IPS DF 6.9 (cell line): ENCODE measurements at regions not wholly inside any gene's neighbourhood (a gene's known extent, or its start where the extent isn't known, plus 50 kb on each side); places are given as distances from the start of the nearest gene placed in this dataset.

ENCODE experiments used
- DNase-seq: peaks from one replicate; pipeline ENCODE4 v3.0.0-alpha.2; 2013; ENCODE audit warnings: low read depth, low spot score
- H3K27ac ChIP-seq: one replicate; pipeline ENCODE4 v1.5.1; 2013; ENCODE audit warnings: low read length, control low read depth
- H3K27me3 ChIP-seq: 2 replicates; pipeline ENCODE4 v1.6.1; 2013; ENCODE audit warnings: mild to moderate bottlenecking, low read length; ENCODE audit not compliant: control insufficient read depth, insufficient read depth
- H3K36me3 ChIP-seq: 2 replicates; pipeline ENCODE4 v1.6.1; 2013; ENCODE audit warnings: low read length; ENCODE audit not compliant: control insufficient read depth, insufficient read depth
- H3K4me1 ChIP-seq: 2 replicates; pipeline ENCODE4 v1.6.1; 2013; ENCODE audit warnings: low read length; ENCODE audit not compliant: control insufficient read depth, insufficient read depth
- H3K4me3 ChIP-seq: 2 replicates; pipeline ENCODE4 v1.5.1; 2013; ENCODE audit warnings: mild to moderate bottlenecking, low read length
- H3K9me3 ChIP-seq: 2 replicates; pipeline ENCODE4 v1.6.1; 2013; ENCODE audit warnings: low read length, inconsistent platforms; ENCODE audit not compliant: control insufficient read depth, insufficient read depth
- WGBS: extraction: QIAGEN DNeasy Blood & Tissue Kit; methylation state at CpG from one replicate; pipeline ENCODE4 v1.1.7; 2013; ENCODE audit warnings: mixed read lengths, missing lambda C conversion rate; ENCODE audit not compliant: insufficient read length, insufficient coverage; 5-methylcytosine and 5-hydroxymethylcytosine counted together

DNA sequence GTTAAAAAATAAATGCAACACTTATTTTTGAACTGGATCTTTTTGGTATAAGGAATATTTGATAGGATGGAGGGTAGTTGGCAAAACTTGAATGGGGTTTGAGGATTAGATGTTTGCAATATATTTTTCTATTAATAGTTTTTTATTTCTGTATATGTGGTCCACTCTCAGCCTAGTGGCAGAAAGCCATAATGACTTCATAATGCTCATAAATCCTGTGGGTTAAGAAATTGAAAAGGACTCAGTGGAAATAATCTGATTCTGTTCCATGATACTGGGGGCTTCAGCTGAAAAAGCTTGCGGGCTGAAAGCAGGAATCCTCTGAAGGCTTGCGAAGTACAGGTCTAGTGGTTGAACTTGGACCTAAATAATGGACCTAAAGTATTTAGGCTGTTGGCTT, 1028.6 kb upstream of the PRMT6 start:
- no CpG with 5 or more reads among the region's 2 CpGs for WGBS
- no peaks in the 10 kb centered on the region for H3K4me1 ChIP-seq
- no peaks in the 10 kb centered on the region for H3K36me3 ChIP-seq
- DNase-seq = no peak
- H3K27ac ChIP-seq = no peak overlapping the region
- H3K9me3 ChIP-seq = no peaks in the 10 kb centered on the region
- no peaks in the 10 kb centered on the region for H3K27me3 ChIP-seq
- H3K4me3 ChIP-seq = no peak overlapping the region

DNA sequence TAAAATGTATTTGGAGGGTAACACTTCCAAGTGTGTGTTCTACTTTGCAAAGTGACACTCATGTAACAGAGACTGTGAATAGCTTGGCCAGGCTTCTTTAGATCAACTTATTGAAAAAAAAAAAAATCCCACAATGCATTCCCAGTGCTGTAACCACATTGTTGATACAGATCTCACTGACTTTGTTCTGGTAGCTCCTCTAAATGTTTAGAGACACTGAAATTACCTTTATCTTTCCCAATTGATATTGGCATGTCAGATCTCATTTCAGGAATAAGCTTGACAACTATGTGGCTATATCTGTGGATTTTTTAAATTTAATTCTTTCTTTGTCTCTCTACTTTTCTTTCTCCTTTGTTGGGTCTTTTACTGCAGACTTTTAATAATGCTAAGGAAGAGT, 1018.9 kb upstream of the PRMT6 start:
- Histone ChIP-seq H3K27ac (no peak overlapping the region), H3K4me3 (no peak overlapping the region), H3K27me3 (no peaks in the 10 kb centered on the region), H3K9me3 (no peaks in the 10 kb centered on the region), H3K4me1 (no peaks in the 10 kb centered on the region), H3K36me3 (no peaks in the 10 kb centered on the region)
- DNase-seq = no peak

- Histone ChIP-seq H3K4me3 (no peak overlapping the region), H3K4me1 (no peaks in the 10 kb centered on the region), H3K36me3 (no peaks in the 10 kb centered on the region), H3K27me3 (no peaks in the 10 kb centered on the region), H3K27ac (no peak overlapping the region), H3K9me3 (no peaks in the 10 kb centered on the region)
- DNase-seq = no peak
- no CpG with 5 or more reads among the region's 1 CpG for WGBS
These were observed 1018.2 kb upstream of the PRMT6 start for GRCh38 chr1:106038260-106038659.

DNA sequence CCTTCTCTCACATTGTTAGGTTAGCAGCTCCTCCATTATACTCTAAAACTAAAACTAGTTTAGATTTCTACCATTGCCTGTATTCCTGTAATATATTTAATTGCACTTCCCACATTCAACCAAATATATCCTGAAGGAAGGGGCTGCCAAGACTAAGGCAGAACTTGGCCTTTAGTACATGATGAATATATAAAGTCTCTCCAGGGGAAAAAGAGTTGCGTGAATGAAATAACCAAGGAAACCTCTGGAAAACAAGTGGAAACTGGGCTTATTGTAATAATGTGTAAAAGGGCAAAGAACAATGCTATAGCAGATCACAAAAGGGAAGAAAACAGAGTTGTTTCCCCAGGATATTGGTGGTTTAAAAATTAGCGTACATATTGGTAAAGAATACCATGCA, 1012.5 kb upstream of the PRMT6 start:
- DNase-seq = no peak
- Histone ChIP-seq H3K9me3 (no peaks in the 10 kb centered on the region), H3K4me1 (no peaks in the 10 kb centered on the region), H3K4me3 (no peak overlapping the region), H3K27me3 (no peaks in the 10 kb centered on the region), H3K27ac (no peak overlapping the region), H3K36me3 (no peaks in the 10 kb centered on the region)
- WGBS = no CpG with 5 or more reads among the region's 2 CpGs

GRCh38 chr1:106047210-106047609, 1009.3 kb upstream of the PRMT6 start:
- no peaks in the 10 kb centered on the region for H3K27me3 ChIP-seq
- H3K27ac ChIP-seq = no peak overlapping the region
- H3K4me1 ChIP-seq = no peaks in the 10 kb centered on the region
- no peaks in the 10 kb centered on the region for H3K9me3 ChIP-seq
- H3K4me3 ChIP-seq = no peak overlapping the region
- no CpG with 5 or more reads among the region's 3 CpGs for WGBS
- no peak for DNase-seq
- H3K36me3 ChIP-seq = no peaks in the 10 kb centered on the region

DNA sequence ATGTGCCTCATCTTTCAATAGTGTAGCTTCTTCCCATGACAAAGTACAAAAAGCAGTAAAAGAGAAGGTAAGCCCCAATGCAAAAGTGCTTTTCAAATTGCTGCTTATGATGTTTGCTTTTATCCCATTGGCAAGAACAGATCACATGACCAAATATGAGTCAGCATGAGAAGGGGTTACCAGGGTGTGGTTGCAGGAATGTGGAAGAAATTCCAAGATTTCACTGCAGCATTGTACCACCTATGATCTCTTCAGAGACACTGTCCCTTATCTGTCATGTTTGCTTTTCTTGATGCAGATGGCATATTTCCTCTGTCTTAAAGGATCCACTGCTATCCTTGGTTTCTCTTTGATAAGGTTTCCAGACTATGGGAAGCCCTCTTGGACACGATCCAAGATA, 1006.9 kb upstream of the PRMT6 start:
- Histone ChIP-seq H3K9me3 (no peaks in the 10 kb centered on the region), H3K4me3 (no peak overlapping the region), H3K27me3 (no peaks in the 10 kb centered on the region), H3K27ac (no peak overlapping the region), H3K4me1 (no peaks in the 10 kb centered on the region), H3K36me3 (no peaks in the 10 kb centered on the region)
- WGBS = no CpG with 5 or more reads among the region's 1 CpG
- no peak for DNase-seq

GRCh38 chr1:106055855-106056254, 1000.6 kb upstream of the PRMT6 start:
- H3K27ac ChIP-seq = no peak overlapping the region
- no CpG with 5 or more reads among the region's 1 CpG for WGBS
- no peaks in the 10 kb centered on the region for H3K36me3 ChIP-seq
- H3K4me1 ChIP-seq = peaks cover 1% of the 10 kb centered on the region; the same call in 1 of the 2 replicates
- DNase-seq = no peak
- no peaks in the 10 kb centered on the region for H3K9me3 ChIP-seq
- H3K27me3 ChIP-seq = no peaks in the 10 kb centered on the region
- H3K4me3 ChIP-seq = no peak overlapping the region

GRCh38 chr1:106061586-106062495, 994.6 kb upstream of the PRMT6 start:
- Histone ChIP-seq H3K36me3 (no peaks in the 10 kb centered on the region), H3K27me3 (no peaks in the 10 kb centered on the region), H3K27ac (no peak overlapping the region), H3K4me3 (no peak overlapping the region), H3K4me1 (no peaks in the 10 kb centered on the region), H3K9me3 (no peaks in the 10 kb centered on the region)
- DNase-seq = no peak
- WGBS = no CpG with 5 or more reads among the region's 3 CpGs

- DNase-seq = no peak
- no CpG with 5 or more reads among the region's 1 CpG for WGBS
These were observed 993.0 kb upstream of the PRMT6 start for GRCh38 chr1:106063510-106063909.

DNA sequence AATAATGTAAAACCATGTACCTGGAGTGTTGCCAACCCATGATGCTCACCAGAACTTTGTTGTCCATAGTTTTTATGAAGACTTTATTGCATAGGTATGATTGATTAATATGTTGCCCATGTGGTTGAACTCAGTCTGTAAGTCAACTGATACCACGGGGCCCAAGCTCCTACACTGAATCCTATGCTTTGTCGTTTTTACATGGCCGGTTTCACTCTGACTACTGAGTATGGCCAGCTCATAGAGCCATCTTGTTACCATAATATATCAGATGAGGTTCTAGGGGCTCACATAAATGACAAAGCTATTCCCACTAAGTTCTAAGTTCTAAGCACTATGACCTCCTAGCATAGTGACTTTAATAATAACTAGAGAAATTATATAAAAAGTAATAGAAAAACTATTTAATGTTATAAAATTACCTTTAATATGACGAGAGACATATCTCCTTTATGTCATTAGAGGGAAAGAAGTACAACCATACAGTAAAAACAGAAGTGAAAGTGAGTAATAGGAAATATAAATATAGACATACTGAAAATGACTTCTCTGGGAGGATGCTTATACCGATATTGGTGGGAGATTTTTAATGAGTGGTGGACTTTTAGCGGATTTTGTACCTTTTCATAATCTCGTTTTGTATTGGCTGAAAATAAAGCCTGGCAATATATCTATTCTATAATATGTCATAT, 983.4 kb upstream of the PRMT6 start:
- DNase-seq = no peak

More at GRCh38 chr1:106063510-106063909, 993.0 kb upstream of the PRMT6 start:
- Histone ChIP-seq H3K27me3 (no peaks in the 10 kb centered on the region), H3K9me3 (no peaks in the 10 kb centered on the region), H3K4me1 (no peaks in the 10 kb centered on the region), H3K36me3 (no peaks in the 10 kb centered on the region), H3K4me3 (no peak overlapping the region), H3K27ac (no peak overlapping the region)

More for the DNA sequence above, 983.4 kb upstream of the PRMT6 start:
- Histone ChIP-seq H3K4me1 (no peaks in the 10 kb centered on the region), H3K27ac (no peak overlapping the region), H3K36me3 (no peaks in the 10 kb centered on the region), H3K4me3 (no peak overlapping the region), H3K27me3 (no peaks in the 10 kb centered on the region), H3K9me3 (no peaks in the 10 kb centered on the region)
- WGBS = 100% methylated on average over 1 of the region's 7 CpGs
